Fibroblast of gingiva (primary cell): ENCODE measurements at regions not wholly inside any gene's neighbourhood (a gene's known extent, or its start where the extent isn't known, plus 50 kb on each side); places are given as distances from the start of the nearest gene placed in this dataset.

Source experiments
- DNase-seq: peaks from one replicate; pipeline ENCODE4 v3.0.0-alpha.2; 2011; ENCODE audit warnings: low read depth

- DNase-seq, result no peak
Observed at GRCh38 chr21:21722731-21723130, 724.5 kb downstream of the NCAM2 start.

GRCh38 chr21:21730512-21730911, 732.3 kb downstream of the NCAM2 start:
- DNase-seq, result peak; percentile 38

GRCh38 chr21:21731626-21732025, 733.4 kb downstream of the NCAM2 start:
- DNase-seq, result no peak

GRCh38 chr21:21734088-21734487, 735.9 kb downstream of the NCAM2 start:
- DNase-seq, result no peak

DNA sequence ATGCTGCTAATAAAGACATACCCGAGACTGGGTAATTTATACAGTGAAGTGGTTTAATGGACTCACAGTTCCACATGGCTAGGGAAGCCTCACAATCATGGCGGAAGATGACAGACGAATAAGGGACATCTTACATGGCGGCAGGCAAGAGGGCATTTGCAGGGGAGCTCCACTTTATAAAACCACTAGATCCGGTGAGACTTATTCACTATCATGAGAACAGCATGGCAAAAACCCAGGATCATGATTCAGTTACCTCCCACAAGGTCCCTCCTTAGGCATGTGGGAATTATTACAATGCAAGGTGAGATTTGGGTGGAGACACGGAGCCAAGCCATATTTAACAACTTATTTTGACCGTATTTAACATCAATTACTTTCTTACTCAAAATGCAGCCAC, 739.0 kb downstream of the NCAM2 start:
- DNase-seq, result no peak

DNA sequence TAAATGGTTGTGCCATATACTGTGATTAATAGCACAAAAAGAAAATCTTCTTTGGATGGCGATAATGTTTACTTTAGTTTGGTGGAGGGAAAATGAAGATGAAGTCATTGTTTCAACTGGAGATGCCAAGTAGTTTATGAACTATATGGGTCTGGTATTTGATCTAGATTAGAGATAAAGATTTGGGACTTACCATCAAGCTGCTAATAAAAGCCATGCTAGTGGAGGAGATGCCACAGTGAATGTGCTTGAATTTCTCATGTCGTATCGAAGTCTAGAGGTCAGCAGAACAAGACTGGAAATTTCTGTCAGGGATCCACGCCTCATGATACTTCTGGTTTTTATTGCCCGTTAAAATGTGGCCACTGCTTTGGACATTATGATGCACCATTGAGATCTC, 742.0 kb downstream of the NCAM2 start:
- DNase-seq, result no peak

DNA sequence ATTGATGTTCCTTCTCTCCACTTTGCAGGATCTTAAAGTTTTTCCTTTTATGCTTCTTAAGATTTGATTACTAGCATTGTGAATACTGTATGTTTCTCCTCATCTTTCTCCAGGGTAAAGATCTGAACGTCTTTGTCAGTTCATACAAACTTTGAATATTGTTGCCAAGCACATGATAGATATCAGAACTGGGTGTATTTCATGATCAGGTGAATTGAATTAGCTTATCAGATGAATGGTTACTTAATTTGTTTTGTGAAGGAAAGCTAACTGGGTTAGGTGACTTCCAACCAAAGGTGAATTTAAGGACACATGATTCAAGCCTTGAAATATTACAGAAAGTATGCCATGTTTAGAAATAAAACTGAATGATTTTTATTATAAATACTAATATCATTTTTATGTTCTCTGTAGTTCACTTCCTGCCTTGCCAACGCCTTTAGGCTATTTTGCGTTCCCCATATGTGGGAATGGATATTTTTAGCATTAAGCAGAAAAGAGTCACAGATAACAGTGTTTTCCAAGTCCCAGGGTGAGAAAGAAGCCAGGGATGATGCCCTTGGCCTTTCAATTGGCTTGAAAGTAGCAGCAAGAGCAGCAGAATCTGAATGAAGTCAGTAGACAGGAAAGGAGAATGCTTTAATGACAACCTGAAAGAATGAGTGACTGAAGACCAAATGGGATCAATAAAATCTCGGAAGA, 752.1 kb downstream of the NCAM2 start:
- no peak for DNase-seq

GRCh38 chr21:21751286-21751685, 753.1 kb downstream of the NCAM2 start:
- DNase-seq, result no peak

DNA sequence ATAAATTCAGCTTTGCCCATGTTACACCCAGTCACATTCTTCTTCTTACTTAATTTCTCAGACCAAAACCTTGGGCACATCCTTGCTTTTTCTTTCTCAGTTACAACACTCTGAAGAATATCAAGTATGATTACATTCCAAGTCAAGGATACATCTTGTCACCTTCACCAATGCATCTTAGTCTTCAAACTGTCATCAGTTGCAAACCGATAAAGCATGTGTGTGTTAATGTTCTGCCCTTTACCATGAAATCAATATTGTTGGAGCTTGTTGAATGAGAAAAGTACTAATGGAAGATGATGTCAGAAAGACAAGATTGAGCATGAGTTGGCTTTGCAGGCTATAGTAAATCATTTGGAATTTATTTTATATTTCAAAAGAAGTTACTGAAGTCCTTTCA, 764.6 kb downstream of the NCAM2 start:
- no peak for DNase-seq

- no peak for DNase-seq
Observed at GRCh38 chr21:21764281-21764680, 766.1 kb downstream of the NCAM2 start.

DNA sequence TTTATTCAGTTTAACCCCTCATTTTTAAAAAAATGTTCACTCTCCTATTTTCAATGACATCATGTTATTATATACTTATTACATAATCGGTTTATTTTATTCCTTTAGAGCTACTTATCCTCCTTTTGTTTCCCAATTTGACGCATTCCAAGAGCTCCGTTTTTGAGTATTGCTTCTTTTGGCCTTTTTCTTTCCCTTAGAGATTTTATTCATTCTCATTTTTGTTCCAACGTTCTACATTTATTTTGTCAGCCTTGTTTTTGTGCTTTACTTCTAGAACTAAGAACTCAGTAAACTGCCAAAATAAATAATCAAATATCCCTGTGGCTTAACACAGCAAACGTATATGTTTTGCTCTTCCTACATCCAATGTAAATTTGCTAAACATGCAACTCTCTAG, 769.1 kb downstream of the NCAM2 start:
- no peak for DNase-seq

- DNase-seq, result peak; percentile 26
Observed at GRCh38 chr21:21788591-21788990, 790.4 kb downstream of the NCAM2 start.

DNA sequence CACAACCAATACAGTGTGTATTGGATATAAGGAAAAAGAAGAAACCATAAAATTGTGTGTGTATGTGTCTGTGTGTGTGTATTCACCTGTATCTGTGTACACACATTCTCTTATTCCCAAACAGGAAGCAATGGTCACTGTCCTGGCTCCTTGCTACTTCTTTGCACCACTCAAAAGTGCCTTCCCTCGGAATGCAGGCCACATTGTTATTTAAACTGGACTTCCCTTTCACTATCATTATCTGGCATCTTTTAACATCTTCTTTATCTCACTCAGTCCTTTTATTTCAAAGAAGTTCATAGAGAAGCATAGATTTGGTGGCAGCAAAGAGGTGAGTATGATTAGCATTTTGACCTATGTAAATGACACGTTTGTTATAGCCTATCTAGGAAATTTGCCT, 803.7 kb downstream of the NCAM2 start:
- no peak for DNase-seq

GRCh38 chr21:21806711-21807597, 808.7 kb downstream of the NCAM2 start:
- DNase-seq, result no peak

GRCh38 chr21:21807598-21807903, 809.3 kb downstream of the NCAM2 start:
- no peak for DNase-seq

DNA sequence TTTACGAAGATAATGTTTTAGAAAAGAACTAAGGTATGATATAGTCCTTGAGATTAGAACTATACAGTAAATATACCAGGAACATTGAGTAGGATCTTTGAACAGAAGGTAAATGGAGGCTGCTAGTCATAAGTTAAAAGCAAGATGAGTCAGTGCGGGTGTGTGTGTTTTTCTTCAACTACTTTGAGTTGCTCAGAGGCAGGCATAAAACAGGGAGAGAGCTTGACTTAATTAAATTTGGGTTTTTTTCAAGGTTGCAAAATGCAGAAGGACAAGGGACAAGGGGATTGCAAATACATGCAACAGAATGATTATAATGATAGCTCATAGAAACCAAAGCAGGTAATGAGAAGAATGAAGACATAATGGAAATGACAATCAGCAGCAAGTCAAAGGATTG, 815.1 kb downstream of the NCAM2 start:
- DNase-seq, result no peak

GRCh38 chr21:21813934-21814333, 815.7 kb downstream of the NCAM2 start:
- no peak for DNase-seq

DNA sequence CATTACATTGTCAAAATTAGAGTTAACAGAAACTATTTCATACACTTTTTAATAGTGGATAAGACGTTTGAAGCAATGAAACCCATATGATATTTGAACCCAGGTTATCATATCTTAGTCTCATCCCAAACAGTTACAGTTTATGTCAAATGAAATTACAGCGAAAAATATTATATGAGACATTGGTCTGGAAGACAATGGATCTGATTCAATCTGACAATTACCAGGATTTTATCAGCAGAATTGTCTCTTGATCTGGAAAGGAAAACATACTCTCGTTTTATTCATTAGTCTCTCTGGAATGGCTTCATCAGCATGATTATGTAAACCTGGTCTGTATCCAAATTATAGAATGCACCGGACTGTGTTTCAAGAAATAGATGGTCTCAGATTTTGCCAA, 818.6 kb downstream of the NCAM2 start:
- no peak for DNase-seq

DNA sequence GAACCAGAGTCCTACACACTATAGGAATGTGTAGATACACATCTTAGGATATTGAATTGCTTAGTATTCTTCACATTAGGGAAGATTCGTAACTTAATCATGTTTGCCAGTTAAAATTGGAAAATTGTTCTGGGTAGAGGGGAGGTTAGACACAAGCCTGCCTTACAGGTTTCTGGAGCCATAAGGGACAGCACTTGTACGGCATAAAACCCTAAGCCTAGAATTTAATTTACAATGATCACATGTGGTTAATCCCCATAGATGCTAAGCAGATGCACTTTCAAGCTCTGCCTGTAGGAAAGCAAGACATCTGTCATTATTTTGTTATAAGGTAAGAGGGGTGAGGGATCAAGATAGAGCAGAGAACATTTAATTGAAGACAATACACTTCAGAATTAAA, 820.7 kb downstream of the NCAM2 start:
- DNase-seq, result no peak

- DNase-seq, result no peak
Observed at GRCh38 chr21:21828130-21828529, 829.9 kb downstream of the NCAM2 start.

GRCh38 chr21:21831036-21831435, 832.8 kb downstream of the NCAM2 start:
- DNase-seq, result no peak

GRCh38 chr21:21845901-21846300, 847.7 kb downstream of the NCAM2 start:
- DNase-seq, result no peak

DNA sequence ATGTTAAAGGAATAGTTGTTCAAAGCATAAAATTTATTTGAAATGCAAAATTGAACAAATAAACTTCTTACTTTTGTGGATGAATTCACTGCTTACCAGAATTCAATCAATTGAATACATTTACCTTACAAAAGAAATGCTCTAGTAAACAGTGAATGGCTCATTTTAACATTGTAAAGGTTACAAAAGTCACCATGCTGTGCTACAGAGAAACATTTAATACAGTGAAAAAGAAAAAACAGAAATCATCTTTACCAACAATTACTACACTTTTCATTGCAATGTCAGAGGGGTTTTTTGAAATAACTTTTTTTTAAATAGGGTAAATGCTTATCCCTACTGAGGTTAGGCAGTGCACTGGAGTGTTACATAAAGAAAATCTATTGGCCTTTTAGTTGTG, 853.0 kb downstream of the NCAM2 start:
- DNase-seq, result no peak

DNA sequence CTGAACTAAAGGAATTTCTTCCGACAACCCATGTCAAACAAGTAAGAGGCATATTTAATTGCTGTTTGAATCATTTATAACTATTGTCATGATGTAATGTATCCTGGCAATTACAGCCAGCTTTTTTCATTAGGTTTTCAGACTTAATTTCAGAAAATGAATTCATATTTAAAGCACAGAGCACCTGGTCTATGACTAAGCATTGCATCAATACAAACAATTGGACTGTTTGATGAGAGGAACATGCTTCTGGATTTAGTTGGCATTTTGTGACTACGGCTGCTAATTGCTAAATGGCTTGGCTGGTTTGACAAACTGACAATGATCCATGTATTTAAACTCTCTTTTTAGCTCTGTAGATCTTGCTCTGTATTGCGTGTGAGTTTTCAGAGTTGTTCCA, 853.4 kb downstream of the NCAM2 start:
- no peak for DNase-seq
